H1 (cell line): ENCODE measurements at regions not wholly inside any gene's neighbourhood (a gene's known extent, or its start where the extent isn't known, plus 50 kb on each side); places are given as distances from the start of the nearest gene placed in this dataset.

Source experiments
- CTCF ChIA-PET: fragments of 300-600 bp; sonication (Branson Sonifier 250); formaldehyde crosslinking; loops from one replicate; lab custom pipeline; 2021; ENCODE audit not compliant: partially characterized antibody; lab: Charles Lee
- POLR2A ChIA-PET: fragments of 300-600 bp; sonication (Branson Sonifier 250); formaldehyde crosslinking; loops from one replicate; lab custom pipeline; 2021; ENCODE audit warnings: inconsistent platforms; ENCODE audit not compliant: partially characterized antibody; lab: Charles Lee
- DNase-seq, 2 experiments: peaks; one replicate each; pipeline versions ENCODE4 v3.0.0 to v3.0.0-alpha.2; 2010 to 2022; ENCODE audit warnings: low spot score in 2 of 2, low read depth in 1 of 2, mixed read lengths in 1 of 2
- FAIRE-seq: peaks from 2 replicates; lab custom pipeline; 2011; peaks lifted over from hg19 to GRCh38; lab: Jason Lieb, UNC
- H2AFZ ChIP-seq: 2 replicates; pipeline ENCODE4 v1.8.1; 2012; ENCODE audit warnings: low read length, inconsistent platforms
- H2AK5ac ChIP-seq: 2 replicates; pipeline ENCODE4 v1.6.1; 2013; ENCODE audit warnings: low read depth, low read length
- H2BK120ac ChIP-seq: replicated peaks from 2 replicates; pipeline ENCODE3; 2013; ENCODE audit warnings: low read depth, low read length, inconsistent platforms
- H2BK12ac ChIP-seq: 2 replicates; pipeline ENCODE4 v1.6.1; 2013; ENCODE audit warnings: low read depth, low read length
- H2BK15ac ChIP-seq: 2 replicates; pipeline ENCODE4 v1.6.1; 2013; ENCODE audit warnings: low read length
- H2BK20ac ChIP-seq: 2 replicates; pipeline ENCODE4 v1.6.1; 2013; ENCODE audit warnings: low read length
- H2BK5ac ChIP-seq: 2 replicates; pipeline ENCODE4 v1.6.1; 2013; ENCODE audit warnings: low read depth, low read length
- H3K14ac ChIP-seq: 2 replicates; pipeline ENCODE4 v1.6.1; 2013; ENCODE audit warnings: inconsistent platforms; ENCODE audit not compliant: insufficient read length
- H3K18ac ChIP-seq: 2 replicates; pipeline ENCODE4 v1.6.1; 2013; ENCODE audit warnings: low read length; ENCODE audit errors: extremely low read depth
- H3K23ac ChIP-seq: 2 replicates; pipeline ENCODE4 v1.6.1; 2013; ENCODE audit warnings: inconsistent platforms; ENCODE audit not compliant: insufficient read length
- H3K23me2 ChIP-seq: 2 replicates; pipeline ENCODE4 v1.6.1; 2013; ENCODE audit warnings: low read depth, low read length
- H3K27ac ChIP-seq: 2 replicates; pipeline ENCODE4 v1.6.1; 2011; ENCODE audit warnings: low read depth, low read length, inconsistent platforms
- H3K27me3 ChIP-seq, 4 experiments: replicated peaks in 1 of 4; 1 replicate in 1 of 4; 2 replicates in 3 of 4; pipeline versions ENCODE4 v1.6.1 to v1.8.1; 2011 to 2013; ENCODE audit warnings: low read length in 3 of 4, mild to moderate bottlenecking in 3 of 4, inconsistent platforms in 2 of 4, mixed read lengths in 2 of 4, moderate library complexity in 1 of 4; ENCODE audit not compliant: control insufficient read depth in 3 of 4, insufficient read depth in 3 of 4; ENCODE audit errors: extremely low read depth in 1 of 4
- H3K36me3 ChIP-seq, 4 experiments: 2 replicates each; pipeline versions ENCODE4 v1.6.1 to v1.8.1; 2011 to 2013; ENCODE audit warnings: mild to moderate bottlenecking in 4 of 4, low read length in 3 of 4, moderate library complexity in 2 of 4, control low read depth in 1 of 4, inconsistent platforms in 1 of 4; ENCODE audit not compliant: insufficient read depth in 4 of 4, control insufficient read depth in 2 of 4
- H3K4ac ChIP-seq: replicated peaks from 2 replicates; pipeline ENCODE3; 2013; ENCODE audit warnings: low read length, low read depth, mixed read lengths, inconsistent platforms; ENCODE audit not compliant: insufficient read length
- H3K4me1 ChIP-seq, 4 experiments: replicated peaks in 1 of 4; 1 replicate in 1 of 4; 2 replicates in 3 of 4; pipeline versions ENCODE4 v1.6.1 to v1.8.1; 2011 to 2013; ENCODE audit warnings: low read length in 3 of 4, inconsistent platforms in 2 of 4, mixed read lengths in 1 of 4; ENCODE audit not compliant: insufficient read depth in 4 of 4, control insufficient read depth in 3 of 4
- H3K4me2 ChIP-seq, 2 experiments: 2 replicates each; pipeline versions ENCODE4 v1.6.1 to v1.8.1; 2011 to 2013; ENCODE audit warnings: low read depth in 2 of 2, low read length in 2 of 2, control low read depth in 1 of 2, inconsistent platforms in 1 of 2, mild to moderate bottlenecking in 1 of 2; ENCODE audit not compliant: insufficient read depth in 1 of 2
- H3K4me3 ChIP-seq, 4 experiments: fragments of 200-600, 300-600 bp in 1 of 4; sonication (generic), shearing (Covaris generic), sonication (Bioruptor Twin) in 1 of 4; 2 replicates each; pipeline versions ENCODE4 v1.5.1 to v1.8.1; 2011 to 2016; ENCODE audit warnings: low read length in 4 of 4, low read depth in 3 of 4, control low read depth in 2 of 4, inconsistent platforms in 2 of 4, mild to moderate bottlenecking in 2 of 4, mixed read lengths in 1 of 4, moderate library complexity in 1 of 4; ENCODE audit not compliant: insufficient read depth in 2 of 4; ENCODE audit errors: extremely low read depth in 1 of 4
- H3K56ac ChIP-seq: replicated peaks from 2 replicates; pipeline ENCODE3; 2013; ENCODE audit warnings: low read depth, mild to moderate bottlenecking, mixed read lengths, low read length, inconsistent platforms; ENCODE audit not compliant: insufficient read length
- H3K79me1 ChIP-seq: 2 replicates; pipeline ENCODE4 v1.6.1; 2013; ENCODE audit warnings: low read depth, low read length, control low read depth
- H3K79me2 ChIP-seq, 2 experiments: 2 replicates each; pipeline versions ENCODE4 v1.6.1 to v1.8.1; 2012 to 2013; ENCODE audit warnings: low read length in 2 of 2, mild to moderate bottlenecking in 2 of 2, inconsistent platforms in 1 of 2; ENCODE audit not compliant: insufficient read depth in 2 of 2, control insufficient read depth in 1 of 2
- H3K9ac ChIP-seq, 4 experiments: replicated peaks in 1 of 4; 1 replicate in 1 of 4; 2 replicates in 3 of 4; pipeline versions ENCODE4 v1.6.1 to v1.8.1; 2011 to 2013; ENCODE audit warnings: low read depth in 3 of 4, low read length in 3 of 4, control low read depth in 2 of 4, mild to moderate bottlenecking in 2 of 4, moderate library complexity in 2 of 4, inconsistent platforms in 1 of 4; ENCODE audit errors: extremely low read depth in 1 of 4
- H3K9me3 ChIP-seq, 2 experiments: 2 replicates each; pipeline versions ENCODE4 v1.6.1 to v1.8.1; 2012 to 2013; ENCODE audit warnings: mild to moderate bottlenecking in 2 of 2, moderate library complexity in 2 of 2, control low read depth in 1 of 2, inconsistent platforms in 1 of 2, low read depth in 1 of 2, low read length in 1 of 2, mixed read lengths in 1 of 2; ENCODE audit not compliant: insufficient read depth in 2 of 2
- H4K20me1 ChIP-seq, 2 experiments: replicated peaks in 1 of 2; 2 replicates each; pipeline versions ENCODE3 to v1.8.1; 2011 to 2013; ENCODE audit warnings: inconsistent platforms in 2 of 2, low read length in 2 of 2, mild to moderate bottlenecking in 1 of 2; ENCODE audit not compliant: insufficient read depth in 2 of 2, control insufficient read depth in 1 of 2
- H4K5ac ChIP-seq: 2 replicates; pipeline ENCODE4 v1.6.1; 2013; ENCODE audit warnings: low read length, low read depth, mixed read lengths, inconsistent platforms; ENCODE audit not compliant: insufficient read length
- H4K8ac ChIP-seq: 2 replicates; pipeline ENCODE4 v1.8.0; 2013; ENCODE audit warnings: mild to moderate bottlenecking, moderate library complexity, low read length, inconsistent platforms; ENCODE audit not compliant: insufficient read depth; ENCODE audit errors: extremely low read depth
- H4K91ac ChIP-seq: replicated peaks from 2 replicates; pipeline ENCODE3; 2013; ENCODE audit warnings: low read length, mixed read lengths, inconsistent platforms; ENCODE audit not compliant: insufficient read length
- BACH1 ChIP-seq: IDR thresholded peaks from 2 replicates; pipeline ENCODE4 v1.6.1; 2012; ENCODE audit warnings: low read length, improper control_type of control experiment
- CEBPB ChIP-seq: IDR thresholded peaks from 2 replicates; pipeline ENCODE4 v1.6.1; 2012; ENCODE audit warnings: low read depth, low read length
- GTF2F1 ChIP-seq: IDR thresholded peaks from 2 replicates; pipeline ENCODE4 v1.6.1; 2012; ENCODE audit warnings: low read depth, low read length, improper control_type of control experiment, borderline replicate concordance
- KDM4A ChIP-seq: IDR thresholded peaks from one replicate; pipeline ENCODE4 v1.7.1; 2012; ENCODE audit warnings: low read depth, mild to moderate bottlenecking, moderate library complexity, low read length, inconsistent platforms; ENCODE audit not compliant: severe bottlenecking
- PHF8 ChIP-seq: fragments of 200-600 bp; sonication (generic); conservative IDR thresholded peaks from 2 replicates; pipeline ENCODE4 v1.7.1; 2012; ENCODE audit warnings: low read depth, mild to moderate bottlenecking, inconsistent platforms, low read length, moderate library complexity
- SIX5 ChIP-seq: IDR thresholded peaks from 2 replicates; pipeline ENCODE4 v1.6.1; 2011; ENCODE audit warnings: mild to moderate bottlenecking, low read depth, low read length
- TEAD4 ChIP-seq: IDR thresholded peaks from 2 replicates; pipeline ENCODE4 v1.6.1; 2012; ENCODE audit warnings: low read depth, low read length, inconsistent platforms, mixed read lengths
- WGBS, 2 experiments: shearing (Covaris generic) in 1 of 2; methylation state at CpG; one replicate each; pipeline versions ENCODE4 v1.1.6 to v1.1.7; 2013 to 2015; ENCODE audit warnings: low lambda C conversion rate in 2 of 2, mixed read lengths in 2 of 2, inconsistent platforms in 1 of 2, low coverage in 1 of 2, missing lambda C conversion rate in 1 of 2; ENCODE audit not compliant: insufficient replicate concordance in 2 of 2, insufficient coverage in 1 of 2, insufficient read length in 1 of 2; ENCODE audit errors: extremely low coverage in 1 of 2, missing lambda C conversion rate in 1 of 2; 5-methylcytosine and 5-hydroxymethylcytosine counted together
- TF ChIP-seq, protein P1 (sequence below): IDR thresholded peaks from 2 replicates; pipeline ENCODE4 v1.6.1; 2012; ENCODE audit warnings: inconsistent platforms
- TF ChIP-seq, protein P2 (sequence below): IDR thresholded peaks from 2 replicates; pipeline ENCODE4 v1.6.1; 2012; ENCODE audit warnings: low read length, inconsistent platforms

- no peaks in the 10 kb centered on the region for H4K20me1 ChIP-seq
- DNase-seq = no peak
Measured at GRCh38 chr2:220894069-220894468, 678.0 kb downstream of the EPHA4 start.

More at GRCh38 chr2:220894069-220894468, 678.0 kb downstream of the EPHA4 start:
- no peaks in the 10 kb centered on the region for H3K9me3 ChIP-seq
- H3K36me3 ChIP-seq = no peaks in the 10 kb centered on the region
- no peak overlapping the region for H2AK5ac ChIP-seq
- no peak overlapping the region for H3K23ac ChIP-seq
- H3K4me1 ChIP-seq = no peaks in the 10 kb centered on the region
- no peaks in the 10 kb centered on the region for H3K27me3 ChIP-seq
- no peak overlapping the region for H2BK5ac ChIP-seq
- no peak overlapping the region for H2BK12ac ChIP-seq
- no peak overlapping the region for H3K18ac ChIP-seq
- H3K79me2 ChIP-seq = no peaks in the 10 kb centered on the region
- ChIA-PET POLR2A (no interaction called here), CTCF (interaction anchor here (1.5 kb wide), 1 partner anchor 11 kb away, joined by 3 read pairs; no protein-coding TSS in a partner anchor)
- no peak overlapping the region for H3K9ac ChIP-seq
- H3K14ac ChIP-seq = no peak overlapping the region
- no peak overlapping the region for H4K5ac ChIP-seq
- H3K4me2 ChIP-seq = no peak overlapping the region
- H2BK15ac ChIP-seq = no peak overlapping the region
- no peak overlapping the region for H3K27ac ChIP-seq
- WGBS, 2 experiments = 100% methylated on average over 1 of the region's 1 CpG; no CpG with 5 or more reads in 1 of the 2 experiments
- H2AFZ ChIP-seq = no peak overlapping the region
- no peak overlapping the region for H3K4me3 ChIP-seq
- no peak overlapping the region for H2BK20ac ChIP-seq
- H3K79me1 ChIP-seq = no peaks in the 10 kb centered on the region
- no peaks in the 10 kb centered on the region for H3K23me2 ChIP-seq
- H4K8ac ChIP-seq = no peak overlapping the region
- no peak for FAIRE-seq
- no peak overlapping the region for H2BK120ac ChIP-seq
- no peak overlapping the region for H3K56ac ChIP-seq
- no peak overlapping the region for H4K91ac ChIP-seq
- H3K4ac ChIP-seq = no peak overlapping the region
- TF ChIP-seq, protein P1, sequence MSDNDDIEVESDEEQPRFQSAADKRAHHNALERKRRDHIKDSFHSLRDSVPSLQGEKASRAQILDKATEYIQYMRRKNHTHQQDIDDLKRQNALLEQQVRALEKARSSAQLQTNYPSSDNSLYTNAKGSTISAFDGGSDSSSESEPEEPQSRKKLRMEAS = no peak
- no peak for TF ChIP-seq GTF2F1
- TF ChIP-seq TEAD4 = no peak
- TF ChIP-seq CEBPB = no peak
- no peak for TF ChIP-seq BACH1
- no peak for TF ChIP-seq PHF8
- TF ChIP-seq, protein P2, sequence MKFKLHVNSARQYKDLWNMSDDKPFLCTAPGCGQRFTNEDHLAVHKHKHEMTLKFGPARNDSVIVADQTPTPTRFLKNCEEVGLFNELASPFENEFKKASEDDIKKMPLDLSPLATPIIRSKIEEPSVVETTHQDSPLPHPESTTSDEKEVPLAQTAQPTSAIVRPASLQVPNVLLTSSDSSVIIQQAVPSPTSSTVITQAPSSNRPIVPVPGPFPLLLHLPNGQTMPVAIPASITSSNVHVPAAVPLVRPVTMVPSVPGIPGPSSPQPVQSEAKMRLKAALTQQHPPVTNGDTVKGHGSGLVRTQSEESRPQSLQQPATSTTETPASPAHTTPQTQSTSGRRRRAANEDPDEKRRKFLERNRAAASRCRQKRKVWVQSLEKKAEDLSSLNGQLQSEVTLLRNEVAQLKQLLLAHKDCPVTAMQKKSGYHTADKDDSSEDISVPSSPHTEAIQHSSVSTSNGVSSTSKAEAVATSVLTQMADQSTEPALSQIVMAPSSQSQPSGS = no peak
- TF ChIP-seq KDM4A = no peak
- no peak for TF ChIP-seq SIX5
